Fibroblast of lung (primary cell): ENCODE measurements at regions not wholly inside any gene's neighbourhood (a gene's known extent, or its start where the extent isn't known, plus 50 kb on each side); places are given as distances from the start of the nearest gene placed in this dataset.
A peak's percentile ranks its signal among the peaks of the same experiment; 100 is the strongest.

ENCODE experiments used
- DNase-seq, 2 donors: peaks; one replicate each; pipeline versions ENCODE4 v3.0.0 to v3.0.0-alpha.2; 2010; ENCODE audit warnings: low read depth in 2 of 2
- H2AFZ ChIP-seq: 2 replicates; pipeline ENCODE4 v1.5.1; 2012; ENCODE audit warnings: low read length, control low read depth, inconsistent platforms
- H3K27ac ChIP-seq: 2 replicates; pipeline ENCODE4 v1.5.1; 2011; ENCODE audit warnings: low read length, control low read depth; ENCODE audit not compliant: insufficient read depth
- H3K27me3 ChIP-seq: 2 replicates; pipeline ENCODE4 v1.5.1; 2011; ENCODE audit warnings: mild to moderate bottlenecking, low read length; ENCODE audit not compliant: control insufficient read depth, insufficient read depth
- H3K36me3 ChIP-seq: 2 replicates; pipeline ENCODE4 v1.5.1; 2011; ENCODE audit warnings: low read length; ENCODE audit not compliant: control insufficient read depth, insufficient read depth
- H3K4me1 ChIP-seq: 2 replicates; pipeline ENCODE4 v1.5.1; 2011; ENCODE audit warnings: low read length; ENCODE audit not compliant: control insufficient read depth, insufficient read depth; ENCODE audit errors: extremely low read depth
- H3K4me2 ChIP-seq: 2 replicates; pipeline ENCODE4 v1.5.1; 2011; ENCODE audit warnings: low read length, control low read depth; ENCODE audit not compliant: insufficient read depth; ENCODE audit errors: extremely low read depth
- H3K4me3 ChIP-seq, 4 experiments: fragments of 200-600 bp in 1 of 4; sonication (generic) in 1 of 4; replicated peaks in 1 of 4; 2 replicates each; pipeline ENCODE4 v1.5.1; 2011 to 2016; ENCODE audit warnings: low read length in 4 of 4, low read depth in 3 of 4, mild to moderate bottlenecking in 3 of 4, control low read depth in 2 of 4, inconsistent platforms in 1 of 4, mixed read lengths in 1 of 4; ENCODE audit not compliant: insufficient read depth in 1 of 4; ENCODE audit errors: control extremely low read depth in 1 of 4
- H3K79me2 ChIP-seq: 2 replicates; pipeline ENCODE4 v1.5.1; 2012; ENCODE audit warnings: mild to moderate bottlenecking, low read length, inconsistent platforms; ENCODE audit not compliant: control insufficient read depth, insufficient read depth
- H3K9ac ChIP-seq: 2 replicates; pipeline ENCODE4 v1.5.1; 2011; ENCODE audit warnings: mild to moderate bottlenecking, low read length, control low read depth; ENCODE audit not compliant: insufficient read depth
- H3K9me3 ChIP-seq: 2 replicates; pipeline ENCODE4 v1.5.1; 2012; ENCODE audit warnings: low read depth, low read length; ENCODE audit not compliant: control insufficient read depth, insufficient read depth
- H4K20me1 ChIP-seq: 2 replicates; pipeline ENCODE4 v1.5.1; 2011; ENCODE audit warnings: low read length; ENCODE audit not compliant: control insufficient read depth, insufficient read depth; ENCODE audit errors: extremely low read depth
- EZH2 ChIP-seq: IDR thresholded peaks from 2 replicates; pipeline ENCODE4 v1.5.1; 2012; ENCODE audit warnings: low read length, control low read depth, mild to moderate bottlenecking; ENCODE audit errors: missing control alignments
- TF ChIP-seq, protein P1 (sequence below), 2 donors: IDR thresholded peaks in 1 of 2; conservative IDR thresholded peaks in 1 of 2; 1 replicate in 1 of 2; 2 replicates in 1 of 2; pipeline ENCODE4 v1.5.1; 2011 to 2012; ENCODE audit warnings: low read length in 2 of 2, control low read depth in 1 of 2, inconsistent platforms in 1 of 2, low read depth in 1 of 2, mild to moderate bottlenecking in 1 of 2

DNA sequence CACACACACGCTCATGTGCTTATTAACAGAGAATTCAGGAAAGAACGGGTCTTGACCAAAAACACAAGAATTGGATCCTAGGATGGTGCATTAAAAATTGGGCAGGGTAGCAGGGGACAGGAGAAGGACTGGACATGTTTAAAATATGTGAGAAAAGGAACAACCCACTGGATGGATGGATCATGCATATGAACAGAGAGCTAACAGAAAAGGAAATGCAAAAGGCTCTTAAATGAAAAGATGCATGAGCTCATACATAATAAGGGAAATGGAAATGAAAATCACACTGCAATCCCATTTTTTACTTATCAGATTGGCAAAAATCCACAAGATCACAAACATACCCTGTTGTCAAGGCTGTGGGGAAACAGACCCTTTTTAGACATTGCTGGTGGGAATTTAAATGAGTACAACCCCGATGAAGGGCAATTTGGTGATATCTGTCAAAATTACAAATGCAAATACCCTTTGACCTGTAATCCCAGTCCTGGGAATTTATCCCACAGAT is 440.6 kb upstream of the SLC14A2 start:
- no peak for TF ChIP-seq EZH2
- TF ChIP-seq, protein P1, sequence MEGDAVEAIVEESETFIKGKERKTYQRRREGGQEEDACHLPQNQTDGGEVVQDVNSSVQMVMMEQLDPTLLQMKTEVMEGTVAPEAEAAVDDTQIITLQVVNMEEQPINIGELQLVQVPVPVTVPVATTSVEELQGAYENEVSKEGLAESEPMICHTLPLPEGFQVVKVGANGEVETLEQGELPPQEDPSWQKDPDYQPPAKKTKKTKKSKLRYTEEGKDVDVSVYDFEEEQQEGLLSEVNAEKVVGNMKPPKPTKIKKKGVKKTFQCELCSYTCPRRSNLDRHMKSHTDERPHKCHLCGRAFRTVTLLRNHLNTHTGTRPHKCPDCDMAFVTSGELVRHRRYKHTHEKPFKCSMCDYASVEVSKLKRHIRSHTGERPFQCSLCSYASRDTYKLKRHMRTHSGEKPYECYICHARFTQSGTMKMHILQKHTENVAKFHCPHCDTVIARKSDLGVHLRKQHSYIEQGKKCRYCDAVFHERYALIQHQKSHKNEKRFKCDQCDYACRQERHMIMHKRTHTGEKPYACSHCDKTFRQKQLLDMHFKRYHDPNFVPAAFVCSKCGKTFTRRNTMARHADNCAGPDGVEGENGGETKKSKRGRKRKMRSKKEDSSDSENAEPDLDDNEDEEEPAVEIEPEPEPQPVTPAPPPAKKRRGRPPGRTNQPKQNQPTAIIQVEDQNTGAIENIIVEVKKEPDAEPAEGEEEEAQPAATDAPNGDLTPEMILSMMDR (conservative IDR thresholded peaks at IDR 0.05 in 1 of 2, IDR thresholded peaks at IDR 0.05 in 1 of 2; ENCODE audit: low read depth in 1 of 2, low read length in 2 of 2) = no peak
- Histone ChIP-seq H3K79me2 (no peaks in the 10 kb centered on the region), H2AFZ (no peak overlapping the region), H4K20me1 (no peaks in the 10 kb centered on the region), H3K27me3 (no peaks in the 10 kb centered on the region), H3K4me1 (no peaks in the 10 kb centered on the region), H3K9ac (no peak overlapping the region), H3K9me3 (no peaks in the 10 kb centered on the region), H3K4me3 (no peak overlapping the region), H3K27ac (no peak overlapping the region), H3K4me2 (no peak overlapping the region), H3K36me3 (no peaks in the 10 kb centered on the region)
- no peak for DNase-seq

DNA sequence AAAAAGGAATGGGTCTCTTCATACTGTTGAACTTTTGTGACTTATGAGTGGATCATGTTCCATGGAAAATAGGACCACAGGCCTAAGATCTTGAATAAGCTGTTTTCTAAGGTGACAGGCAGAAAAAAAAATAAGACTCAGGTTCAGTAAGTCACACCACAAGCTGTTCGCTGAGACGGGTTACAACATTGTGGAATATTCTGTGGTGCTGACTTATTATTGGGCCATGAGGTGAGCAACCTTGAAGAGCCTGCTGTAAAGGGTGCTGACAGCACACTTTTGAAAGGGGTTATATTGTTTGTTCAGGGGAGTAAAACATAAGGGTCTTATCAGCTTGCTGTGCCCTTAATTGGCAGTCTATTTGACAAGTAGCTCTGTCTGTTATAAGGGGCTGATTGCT is 439.8 kb upstream of the SLC14A2 start:
- Histone ChIP-seq H3K9me3 (no peaks in the 10 kb centered on the region), H3K4me3 (no peak overlapping the region), H3K4me2 (no peak overlapping the region), H2AFZ (no peak overlapping the region), H3K9ac (no peak overlapping the region), H4K20me1 (no peaks in the 10 kb centered on the region), H3K36me3 (no peaks in the 10 kb centered on the region), H3K27me3 (no peaks in the 10 kb centered on the region), H3K79me2 (no peaks in the 10 kb centered on the region), H3K4me1 (no peaks in the 10 kb centered on the region), H3K27ac (no peak overlapping the region)
- peak in 1 of 2 donors; percentile 14 for DNase-seq
- TF ChIP-seq EZH2 = no peak
- TF ChIP-seq, protein P1 (conservative IDR thresholded peaks at IDR 0.05 in 1 of 2, IDR thresholded peaks at IDR 0.05 in 1 of 2; ENCODE audit: low read depth in 1 of 2, low read length in 2 of 2) = no peak

DNA sequence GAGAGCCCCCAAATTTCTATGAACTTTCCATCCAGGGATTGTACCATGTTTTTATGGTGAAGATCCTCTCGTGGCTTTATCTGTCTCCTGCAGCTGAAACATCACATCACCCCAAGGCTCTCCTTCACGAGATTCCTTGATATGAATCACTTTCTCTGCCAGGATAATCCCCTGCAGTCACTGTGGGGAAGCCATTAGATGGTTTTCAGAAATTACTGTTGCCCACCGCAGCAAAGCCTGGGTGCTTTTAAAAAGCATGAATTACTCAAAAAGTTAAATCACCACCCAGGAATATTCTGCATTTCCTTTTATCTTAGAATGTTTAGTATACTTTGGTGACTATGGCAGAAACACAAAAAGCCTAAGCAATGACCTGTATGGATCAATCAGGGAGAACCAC is 428.4 kb upstream of the SLC14A2 start:
- no peak overlapping the region for H2AFZ ChIP-seq
- no peaks in the 10 kb centered on the region for H3K36me3 ChIP-seq
- DNase-seq = no peak

More for the DNA sequence above, 428.4 kb upstream of the SLC14A2 start:
- H3K9ac ChIP-seq = no peak overlapping the region
- H3K27me3 ChIP-seq = no peaks in the 10 kb centered on the region
- H3K4me3 ChIP-seq = no peak overlapping the region
- H3K79me2 ChIP-seq = no peaks in the 10 kb centered on the region
- H3K4me2 ChIP-seq = no peak overlapping the region
- H3K4me1 ChIP-seq = no peaks in the 10 kb centered on the region
- H3K27ac ChIP-seq = no peak overlapping the region
- H4K20me1 ChIP-seq = no peaks in the 10 kb centered on the region
- no peaks in the 10 kb centered on the region for H3K9me3 ChIP-seq
- no peak for TF ChIP-seq EZH2
- TF ChIP-seq, protein P1 (conservative IDR thresholded peaks at IDR 0.05 in 1 of 2, IDR thresholded peaks at IDR 0.05 in 1 of 2; ENCODE audit: low read depth in 1 of 2, low read length in 2 of 2) = no peak
